ENCODE measurements at regions not wholly inside any gene's neighbourhood (a gene's known extent, or its start where the extent isn't known, plus 50 kb on each side); places are given as distances from the start of the nearest gene placed in this dataset.

- no peaks in the 10 kb centered on the region for H3K27me3 ChIP-seq (ENCODE audit: control insufficient read depth, insufficient read depth, low read length)
- DNase-seq (no peak), ATAC-seq (no peak)
- WGBS (ENCODE audit: insufficient coverage), result 85% methylated on average over 2 of the region's 2 CpGs
- H3K9me3 Mint-ChIP-seq, result peaks cover 8 to 9% of the 10 kb centered on the region in 2 donors
- H3K4me1 ChIP-seq (ENCODE audit: control insufficient read depth, insufficient read depth, low read length), result no peaks in the 10 kb centered on the region
- no peaks in the 10 kb centered on the region for H3K36me3 Mint-ChIP-seq
- H3K4me3 ChIP-seq (ENCODE audit: low read length), result no peak overlapping the region
- H3K27ac Mint-ChIP-seq, result no peak overlapping the region
- no peaks in the 10 kb centered on the region for H3K27me3 Mint-ChIP-seq (ENCODE audit: low read depth in 2 of 2)
- no peak for TF ChIP-seq CTCF (IDR thresholded peaks at IDR 0.05)
- H3K4me1 Mint-ChIP-seq, result no peaks in the 10 kb centered on the region
- intact Hi-C loops (cut with micrococcal nuclease), result no loop called here
- H3K36me3 ChIP-seq (ENCODE audit: control insufficient read depth, insufficient read depth, low read length), result no peaks in the 10 kb centered on the region
- H3K9me3 ChIP-seq (ENCODE audit: control insufficient read depth, insufficient read depth, low read length), result no peaks in the 10 kb centered on the region
- no peak overlapping the region for H3K4me3 Mint-ChIP-seq
- H3K27ac ChIP-seq (ENCODE audit: low read length), result no peak overlapping the region
Observed at GRCh38 chr5:117877731-117878130, 1110.6 kb downstream of the DTWD2 start.

DNA sequence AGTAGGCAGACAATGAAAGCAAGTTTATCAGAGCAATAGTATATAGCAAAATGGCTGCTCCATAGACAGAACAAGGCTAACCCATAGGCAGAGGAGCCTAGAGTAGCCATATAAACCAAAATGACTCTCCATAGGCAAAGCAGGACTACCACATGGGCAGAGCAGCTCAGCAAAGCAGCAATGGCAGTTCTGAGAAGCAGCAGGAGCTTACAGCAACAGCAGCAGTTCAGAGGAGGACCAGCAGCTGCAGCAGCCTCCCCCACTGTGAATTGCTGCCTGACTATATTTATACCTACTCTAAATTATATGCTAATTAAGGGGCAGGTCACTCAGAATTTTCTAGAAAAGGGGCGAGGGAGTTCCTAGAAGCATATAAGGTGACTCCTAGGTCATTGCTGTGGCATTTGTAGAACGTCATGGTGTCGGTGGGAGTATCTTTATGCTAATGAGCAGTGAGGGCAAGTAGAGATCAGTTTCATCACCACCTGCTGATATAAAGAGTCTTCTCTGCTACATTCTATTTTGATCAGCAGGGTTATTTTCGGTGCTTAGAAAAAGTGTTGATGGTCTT is 1115.5 kb downstream of the DTWD2 start:
- no peak overlapping the region for H3K4me3 Mint-ChIP-seq
- ATAC-seq (no peak), DNase-seq (no peak)
- Histone ChIP-seq H3K4me1 (ENCODE audit: control insufficient read depth, insufficient read depth, low read length) (no peaks in the 10 kb centered on the region), H3K27ac (ENCODE audit: low read length) (no peak overlapping the region), H3K27me3 (ENCODE audit: control insufficient read depth, insufficient read depth, low read length) (no peaks in the 10 kb centered on the region), H3K36me3 (ENCODE audit: control insufficient read depth, insufficient read depth, low read length) (no peaks in the 10 kb centered on the region), H3K9me3 (ENCODE audit: control insufficient read depth, insufficient read depth, low read length) (no peaks in the 10 kb centered on the region), H3K4me3 (ENCODE audit: low read length) (no peak overlapping the region)
- intact Hi-C loops (cut with micrococcal nuclease), result no loop called here
- no peaks in the 10 kb centered on the region for H3K27me3 Mint-ChIP-seq (ENCODE audit: low read depth in 2 of 2)
- no peaks in the 10 kb centered on the region for H3K4me1 Mint-ChIP-seq
- peaks cover 11 to 13% of the 10 kb centered on the region in 2 donors for H3K9me3 Mint-ChIP-seq
- 91% methylated on average over 4 of the region's 4 CpGs for WGBS (ENCODE audit: insufficient coverage)
- no peak overlapping the region for H3K27ac Mint-ChIP-seq
- TF ChIP-seq CTCF (IDR thresholded peaks at IDR 0.05), result no peak
- no peaks in the 10 kb centered on the region for H3K36me3 Mint-ChIP-seq

DNA sequence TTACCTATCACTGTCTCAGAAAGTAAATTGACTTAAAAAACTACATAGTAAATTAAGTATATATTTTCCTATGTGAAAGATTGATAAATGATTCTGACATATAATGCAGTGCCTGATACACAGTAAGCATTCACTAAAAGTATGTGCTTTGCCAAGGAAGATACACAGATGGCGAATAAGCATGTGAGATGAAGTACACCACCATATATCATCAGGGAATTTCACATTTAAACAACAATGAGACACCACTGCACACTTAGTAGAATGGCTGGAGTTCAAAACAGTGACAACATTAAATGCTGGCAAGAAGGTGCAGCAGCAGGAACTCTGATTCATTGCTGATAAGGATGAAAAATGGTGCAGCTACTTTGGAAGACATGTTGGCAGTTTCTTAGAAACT is 1118.8 kb downstream of the DTWD2 start:
- Mint-ChIP-seq H3K27ac (no peak overlapping the region), H3K36me3 (no peaks in the 10 kb centered on the region), H3K4me3 (no peak overlapping the region), H3K9me3 (peaks cover 11 to 12% of the 10 kb centered on the region in 2 donors), H3K27me3 (ENCODE audit: low read depth in 2 of 2) (no peaks in the 10 kb centered on the region), H3K4me1 (no peaks in the 10 kb centered on the region)
- no peaks in the 10 kb centered on the region for H3K9me3 ChIP-seq (ENCODE audit: control insufficient read depth, insufficient read depth, low read length)
- WGBS (ENCODE audit: insufficient coverage), result 100% methylated on average over 1 of the region's 1 CpG
- H3K4me3 ChIP-seq (ENCODE audit: low read length), result no peak overlapping the region
- no peak for TF ChIP-seq CTCF (IDR thresholded peaks at IDR 0.05)
- H3K27me3 ChIP-seq (ENCODE audit: control insufficient read depth, insufficient read depth, low read length), result no peaks in the 10 kb centered on the region
- intact Hi-C loops (cut with micrococcal nuclease), result no loop called here
- no peaks in the 10 kb centered on the region for H3K4me1 ChIP-seq (ENCODE audit: control insufficient read depth, insufficient read depth, low read length)
- no peak overlapping the region for H3K27ac ChIP-seq (ENCODE audit: low read length)
- ATAC-seq, result no peak
- no peaks in the 10 kb centered on the region for H3K36me3 ChIP-seq (ENCODE audit: control insufficient read depth, insufficient read depth, low read length)
- DNase-seq, result no peak

DNA sequence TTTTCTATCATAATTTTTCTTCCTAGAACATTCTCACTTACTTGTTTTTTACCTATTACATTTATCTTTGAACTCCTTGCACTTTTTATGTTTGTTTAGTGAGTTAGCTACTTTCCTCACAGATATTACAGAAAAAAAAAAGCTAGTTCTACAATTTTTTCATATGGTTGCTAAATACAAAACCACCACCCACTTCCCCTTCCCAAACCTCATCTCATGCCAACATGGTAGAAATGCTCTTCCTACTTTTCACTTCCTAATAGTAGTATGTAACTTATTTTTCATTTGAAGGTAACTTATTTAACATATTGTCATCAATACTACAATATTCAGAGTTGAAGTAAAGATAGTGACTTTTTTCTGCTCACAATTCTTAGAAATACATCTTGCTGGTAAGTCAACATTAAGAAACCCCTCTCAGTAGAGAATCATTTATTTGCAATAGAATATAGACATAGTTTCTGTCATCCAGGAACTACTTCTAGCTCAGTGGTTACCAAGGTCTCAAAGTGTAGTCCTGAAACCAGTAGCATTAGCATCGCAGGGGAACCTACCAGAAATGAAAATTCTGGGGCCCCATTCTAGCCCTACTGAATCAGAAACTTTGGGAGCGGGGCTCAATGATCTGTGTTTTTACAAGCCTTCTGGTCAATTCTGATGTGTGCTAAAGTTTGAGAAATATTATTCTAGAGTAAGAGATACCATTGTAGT is 1124.6 kb downstream of the DTWD2 start:
- H3K27me3 Mint-ChIP-seq (ENCODE audit: low read depth in 2 of 2), result no peaks in the 10 kb centered on the region
- no peak overlapping the region for H3K4me3 Mint-ChIP-seq
- no peaks in the 10 kb centered on the region for H3K9me3 ChIP-seq (ENCODE audit: control insufficient read depth, insufficient read depth, low read length)
- no peak for DNase-seq
- H3K9me3 Mint-ChIP-seq, result peaks cover 7 to 8% of the 10 kb centered on the region in 2 donors
- no peaks in the 10 kb centered on the region for H3K4me1 ChIP-seq (ENCODE audit: control insufficient read depth, insufficient read depth, low read length)
- no peak for TF ChIP-seq CTCF (IDR thresholded peaks at IDR 0.05)
- WGBS (ENCODE audit: insufficient coverage), result 85% methylated on average over 2 of the region's 2 CpGs
- ATAC-seq, result no peak
- H3K27me3 ChIP-seq (ENCODE audit: control insufficient read depth, insufficient read depth, low read length), result no peaks in the 10 kb centered on the region
- intact Hi-C loops (cut with micrococcal nuclease), result no loop called here
- no peaks in the 10 kb centered on the region for H3K4me1 Mint-ChIP-seq
- no peaks in the 10 kb centered on the region for H3K36me3 ChIP-seq (ENCODE audit: control insufficient read depth, insufficient read depth, low read length)
- H3K36me3 Mint-ChIP-seq, result peaks cover 2% of the 10 kb centered on the region
- H3K4me3 ChIP-seq (ENCODE audit: low read length), result no peak overlapping the region
- H3K27ac ChIP-seq (ENCODE audit: low read length), result no peak overlapping the region
- no peak overlapping the region for H3K27ac Mint-ChIP-seq
